ENCODE measurements at regions not wholly inside any gene's neighbourhood (a gene's known extent, or its start where the extent isn't known, plus 50 kb on each side); places are given as distances from the start of the nearest gene placed in this dataset.

- Histone ChIP-seq H3K27ac (ENCODE audit: low read depth, low read length) (no peak overlapping the region), H3K9me3 (ENCODE audit: low read length) (no peaks in the 10 kb centered on the region), H3K36me3 (ENCODE audit: insufficient read depth, low read length) (no peaks in the 10 kb centered on the region), H3K9ac (ENCODE audit: low read length) (no peak overlapping the region), H3K4me1 (ENCODE audit: insufficient read depth, low read length) (peaks cover 10% of the 10 kb centered on the region), H3K27me3 (ENCODE audit: control insufficient read depth in 1 of 2, insufficient read depth in 2 of 2, low read length in 2 of 2) (no peaks in the 10 kb centered on the region), H3K4me3 (ENCODE audit: low read depth in 1 of 2, low read length in 2 of 2) (no peak overlapping the region)
These were observed 327.7 kb downstream of the UTRN start for GRCh38 chr6:144612811-144613210.

GRCh38 chr6:144613859-144614258, 328.7 kb downstream of the UTRN start:
- no peaks in the 10 kb centered on the region for H3K27me3 ChIP-seq (ENCODE audit: control insufficient read depth in 1 of 2, insufficient read depth in 2 of 2, low read length in 2 of 2)
- no peak overlapping the region for H3K9ac ChIP-seq (ENCODE audit: low read length)
- no peak overlapping the region for H3K27ac ChIP-seq (ENCODE audit: low read depth, low read length)
- H3K4me3 ChIP-seq (ENCODE audit: low read depth in 1 of 2, low read length in 2 of 2) = no peak overlapping the region
- no peaks in the 10 kb centered on the region for H3K36me3 ChIP-seq (ENCODE audit: insufficient read depth, low read length)
- H3K4me1 ChIP-seq (ENCODE audit: insufficient read depth, low read length) = peaks cover 10% of the 10 kb centered on the region
- no peaks in the 10 kb centered on the region for H3K9me3 ChIP-seq (ENCODE audit: low read length)

- Histone ChIP-seq H3K27ac (ENCODE audit: low read depth, low read length) (no peak overlapping the region), H3K9ac (ENCODE audit: low read length) (no peak overlapping the region), H3K9me3 (ENCODE audit: low read length) (no peaks in the 10 kb centered on the region), H3K4me1 (ENCODE audit: insufficient read depth, low read length) (peaks cover 14% of the 10 kb centered on the region), H3K27me3 (ENCODE audit: control insufficient read depth in 1 of 2, insufficient read depth in 2 of 2, low read length in 2 of 2) (no peaks in the 10 kb centered on the region), H3K4me3 (ENCODE audit: low read depth in 1 of 2, low read length in 2 of 2) (no peak overlapping the region), H3K36me3 (ENCODE audit: insufficient read depth, low read length) (no peaks in the 10 kb centered on the region)
These were observed 330.7 kb downstream of the UTRN start for GRCh38 chr6:144615870-144616269.

GRCh38 chr6:144617191-144617590, 332.1 kb downstream of the UTRN start:
- Histone ChIP-seq H3K9me3 (ENCODE audit: low read length) (no peaks in the 10 kb centered on the region), H3K4me3 (ENCODE audit: low read depth in 1 of 2, low read length in 2 of 2) (no peak overlapping the region), H3K4me1 (ENCODE audit: insufficient read depth, low read length) (peaks cover 14% of the 10 kb centered on the region), H3K27me3 (ENCODE audit: control insufficient read depth in 1 of 2, insufficient read depth in 2 of 2, low read length in 2 of 2) (no peaks in the 10 kb centered on the region), H3K36me3 (ENCODE audit: insufficient read depth, low read length) (no peaks in the 10 kb centered on the region), H3K27ac (ENCODE audit: low read depth, low read length) (no peak overlapping the region), H3K9ac (ENCODE audit: low read length) (no peak overlapping the region)

GRCh38 chr6:144617708-144618107, 332.6 kb downstream of the UTRN start:
- Histone ChIP-seq H3K27me3 (ENCODE audit: control insufficient read depth in 1 of 2, insufficient read depth in 2 of 2, low read length in 2 of 2) (no peaks in the 10 kb centered on the region), H3K4me1 (ENCODE audit: insufficient read depth, low read length) (peaks cover 14% of the 10 kb centered on the region), H3K36me3 (ENCODE audit: insufficient read depth, low read length) (no peaks in the 10 kb centered on the region), H3K9me3 (ENCODE audit: low read length) (no peaks in the 10 kb centered on the region), H3K9ac (ENCODE audit: low read length) (no peak overlapping the region), H3K4me3 (ENCODE audit: low read depth in 1 of 2, low read length in 2 of 2) (no peak overlapping the region), H3K27ac (ENCODE audit: low read depth, low read length) (no peak overlapping the region)

- H3K27ac ChIP-seq (ENCODE audit: low read depth, low read length) = no peak overlapping the region
- no peaks in the 10 kb centered on the region for H3K9me3 ChIP-seq (ENCODE audit: low read length)
- H3K9ac ChIP-seq (ENCODE audit: low read length) = no peak overlapping the region
- H3K36me3 ChIP-seq (ENCODE audit: insufficient read depth, low read length) = no peaks in the 10 kb centered on the region
- no peak overlapping the region for H3K4me3 ChIP-seq (ENCODE audit: low read depth in 1 of 2, low read length in 2 of 2)
- no peaks in the 10 kb centered on the region for H3K27me3 ChIP-seq (ENCODE audit: control insufficient read depth in 1 of 2, insufficient read depth in 2 of 2, low read length in 2 of 2)
- H3K4me1 ChIP-seq (ENCODE audit: insufficient read depth, low read length) = peaks cover 14% of the 10 kb centered on the region
These were observed 334.8 kb downstream of the UTRN start for GRCh38 chr6:144619966-144620365.

- Histone ChIP-seq H3K9ac (ENCODE audit: low read length) (no peak overlapping the region), H3K9me3 (ENCODE audit: low read length) (no peaks in the 10 kb centered on the region), H3K36me3 (ENCODE audit: insufficient read depth, low read length) (no peaks in the 10 kb centered on the region), H3K27ac (ENCODE audit: low read depth, low read length) (no peak overlapping the region), H3K4me1 (ENCODE audit: insufficient read depth, low read length) (peaks cover 14% of the 10 kb centered on the region), H3K27me3 (ENCODE audit: control insufficient read depth in 1 of 2, insufficient read depth in 2 of 2, low read length in 2 of 2) (no peaks in the 10 kb centered on the region), H3K4me3 (ENCODE audit: low read depth in 1 of 2, low read length in 2 of 2) (no peak overlapping the region)
These were observed 336.2 kb downstream of the UTRN start for GRCh38 chr6:144621332-144621731.

- no peak overlapping the region for H3K27ac ChIP-seq (ENCODE audit: low read depth, low read length)
- no peak overlapping the region for H3K4me3 ChIP-seq (ENCODE audit: low read depth in 1 of 2, low read length in 2 of 2)
- H3K36me3 ChIP-seq (ENCODE audit: insufficient read depth, low read length) = no peaks in the 10 kb centered on the region
- no peaks in the 10 kb centered on the region for H3K9me3 ChIP-seq (ENCODE audit: low read length)
- H3K9ac ChIP-seq (ENCODE audit: low read length) = no peak overlapping the region
- no peaks in the 10 kb centered on the region for H3K27me3 ChIP-seq (ENCODE audit: control insufficient read depth in 1 of 2, insufficient read depth in 2 of 2, low read length in 2 of 2)
- peaks cover 3% of the 10 kb centered on the region for H3K4me1 ChIP-seq (ENCODE audit: insufficient read depth, low read length)
These were observed 339.1 kb downstream of the UTRN start for GRCh38 chr6:144624246-144624645.

GRCh38 chr6:144624716-144625115, 339.6 kb downstream of the UTRN start:
- Histone ChIP-seq H3K36me3 (ENCODE audit: insufficient read depth, low read length) (no peaks in the 10 kb centered on the region), H3K4me1 (ENCODE audit: insufficient read depth, low read length) (peaks cover 3% of the 10 kb centered on the region), H3K27me3 (ENCODE audit: control insufficient read depth in 1 of 2, insufficient read depth in 2 of 2, low read length in 2 of 2) (no peaks in the 10 kb centered on the region), H3K4me3 (ENCODE audit: low read depth in 1 of 2, low read length in 2 of 2) (no peak overlapping the region), H3K9ac (ENCODE audit: low read length) (no peak overlapping the region), H3K27ac (ENCODE audit: low read depth, low read length) (no peak overlapping the region), H3K9me3 (ENCODE audit: low read length) (no peaks in the 10 kb centered on the region)

GRCh38 chr6:144630857-144631256, 345.7 kb downstream of the UTRN start:
- no peak overlapping the region for H3K27ac ChIP-seq (ENCODE audit: low read depth, low read length)
- no peaks in the 10 kb centered on the region for H3K36me3 ChIP-seq (ENCODE audit: insufficient read depth, low read length)
- no peak overlapping the region for H3K9ac ChIP-seq (ENCODE audit: low read length)
- H3K4me1 ChIP-seq (ENCODE audit: insufficient read depth, low read length) = no peaks in the 10 kb centered on the region
- H3K4me3 ChIP-seq (ENCODE audit: low read depth in 1 of 2, low read length in 2 of 2) = no peak overlapping the region
- no peaks in the 10 kb centered on the region for H3K9me3 ChIP-seq (ENCODE audit: low read length)
- no peaks in the 10 kb centered on the region for H3K27me3 ChIP-seq (ENCODE audit: control insufficient read depth in 1 of 2, insufficient read depth in 2 of 2, low read length in 2 of 2)

GRCh38 chr6:144632266-144632665, 347.1 kb downstream of the UTRN start:
- Histone ChIP-seq H3K9ac (ENCODE audit: low read length) (no peak overlapping the region), H3K4me3 (ENCODE audit: low read depth in 1 of 2, low read length in 2 of 2) (no peak overlapping the region), H3K27ac (ENCODE audit: low read depth, low read length) (no peak overlapping the region), H3K9me3 (ENCODE audit: low read length) (no peaks in the 10 kb centered on the region), H3K27me3 (ENCODE audit: control insufficient read depth in 1 of 2, insufficient read depth in 2 of 2, low read length in 2 of 2) (no peaks in the 10 kb centered on the region), H3K36me3 (ENCODE audit: insufficient read depth, low read length) (no peaks in the 10 kb centered on the region), H3K4me1 (ENCODE audit: insufficient read depth, low read length) (no peaks in the 10 kb centered on the region)

- no peaks in the 10 kb centered on the region for H3K36me3 ChIP-seq (ENCODE audit: insufficient read depth, low read length)
- H3K9ac ChIP-seq (ENCODE audit: low read length) = no peak overlapping the region
- H3K4me1 ChIP-seq (ENCODE audit: insufficient read depth, low read length) = no peaks in the 10 kb centered on the region
- no peak overlapping the region for H3K4me3 ChIP-seq (ENCODE audit: low read depth in 1 of 2, low read length in 2 of 2)
- H3K9me3 ChIP-seq (ENCODE audit: low read length) = no peaks in the 10 kb centered on the region
- no peak overlapping the region for H3K27ac ChIP-seq (ENCODE audit: low read depth, low read length)
- H3K27me3 ChIP-seq (ENCODE audit: control insufficient read depth in 1 of 2, insufficient read depth in 2 of 2, low read length in 2 of 2) = no peaks in the 10 kb centered on the region
These were observed 348.8 kb downstream of the UTRN start for GRCh38 chr6:144633886-144634285.
